ENCODE measurements at regions not wholly inside any gene's neighbourhood (a gene's known extent, or its start where the extent isn't known, plus 50 kb on each side); places are given as distances from the start of the nearest gene placed in this dataset.

DNA sequence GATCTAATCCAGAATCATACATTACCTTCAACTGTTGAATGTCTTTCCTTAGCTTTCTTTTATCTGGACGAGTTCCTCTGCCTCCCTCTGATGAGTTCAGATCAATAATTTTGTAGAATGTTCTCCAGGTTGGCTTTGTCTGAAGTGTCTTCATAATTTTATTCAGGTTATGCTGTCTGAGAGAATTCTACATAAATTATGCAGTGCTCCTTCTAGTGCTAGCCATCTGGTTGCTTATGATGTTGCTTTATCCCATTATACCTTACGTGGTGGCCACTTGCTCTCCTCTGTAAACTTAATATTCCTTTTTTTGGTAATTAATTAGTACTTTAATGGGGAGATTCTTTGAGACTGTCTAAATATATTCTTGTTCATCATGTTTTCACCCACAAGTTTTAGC lies 67.7 kb upstream of the PTCHD4 start:
- no peak overlapping the region for H3K27ac ChIP-seq (ENCODE audit: control insufficient read depth, insufficient read depth)
- no peak overlapping the region for H3K4me3 ChIP-seq
- POLR2A ChIA-PET: no interaction called here
- DNase-seq (ENCODE audit: low read depth, low spot score) (no peak), ATAC-seq (no peak), FAIRE-seq (no peak)
- 0% methylated on average over 2 of the region's 2 CpGs for whole genome bisulfite sequencing (ENCODE audit: insufficient coverage, insufficient replicate concordance, low lambda C conversion rate, missing lambda C conversion rate)
- SMC1A ChIA-PET (ENCODE audit: uncharacterized antibody, unreplicated experiment): interaction anchor here (2.0 kb wide), 1 partner anchor 9 kb away, joined by 4 read pairs; no protein-coding TSS in a partner anchor
- no peaks in the 10 kb centered on the region for H3K4me1 ChIP-seq (ENCODE audit: control insufficient read depth, insufficient read depth, low read length)
- no peaks in the 10 kb centered on the region for H3K27me3 ChIP-seq (replicated peaks in 1 of 2; ENCODE audit: control insufficient read depth in 2 of 2, insufficient read depth in 2 of 2, low read length in 1 of 2)
- H3K9me3 ChIP-seq (replicated peaks; ENCODE audit: control insufficient read depth, insufficient read depth, low read length): no peaks in the 10 kb centered on the region
- in situ Hi-C loops (cut with MboI): no loop called here
- H4K20me1 ChIP-seq (ENCODE audit: control insufficient read depth, insufficient read depth): no peaks in the 10 kb centered on the region
- TF ChIP-seq RUNX3 (IDR thresholded peaks at IDR 0.05; ENCODE audit: low read length) (no peak), RAD21 (IDR thresholded peaks at IDR 0.05; ENCODE audit: insufficient read depth, low read depth, low read length) (no peak)
- no peak overlapping the region for H3K4me2 ChIP-seq (ENCODE audit: control insufficient read depth, insufficient read depth)
- BruUV-seq (replicated peaks): no TSS peak
- intact Hi-C loops (cut with micrococcal nuclease; ENCODE audit: unreplicated experiment): no loop called here
- no peak overlapping the region for H2AFZ ChIP-seq (ENCODE audit: control insufficient read depth, low read depth, low read length)
- CTCF ChIA-PET: no interaction called here
- no peak overlapping the region for H3K9ac ChIP-seq (ENCODE audit: control insufficient read depth, insufficient read depth, low read length)
- H3K79me2 ChIP-seq (ENCODE audit: control insufficient read depth, insufficient read depth, low read length): no peaks in the 10 kb centered on the region
- H3K36me3 ChIP-seq (ENCODE audit: control insufficient read depth in 2 of 2, insufficient read depth in 2 of 2, low read length in 1 of 2): no peaks in the 10 kb centered on the region
- RAD21 ChIA-PET (ENCODE audit: unreplicated experiment): interaction anchor here (1.7 kb wide), 1 partner anchor 9 kb away, joined by 5 read pairs; no protein-coding TSS in a partner anchor

DNA sequence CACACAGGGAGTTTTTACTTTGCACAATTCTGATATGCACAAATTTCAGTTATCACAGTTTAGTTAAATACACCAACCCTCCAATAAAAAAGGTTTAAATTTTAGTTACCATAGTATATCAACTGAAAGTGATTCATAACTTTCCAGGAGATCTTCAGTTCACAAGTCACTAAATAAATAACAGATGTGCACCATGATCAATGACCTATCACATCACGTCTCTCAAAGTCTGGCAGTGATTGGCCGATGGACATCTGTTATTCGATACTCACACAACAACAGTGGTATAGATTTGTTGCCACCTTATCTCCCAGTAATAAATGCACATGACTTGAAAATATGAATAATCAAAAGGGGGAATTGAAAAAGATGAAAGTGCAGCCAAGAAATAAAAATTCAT lies 66.8 kb upstream of the PTCHD4 start:
- no peak for DNase-seq (ENCODE audit: low read depth, low spot score)
- ChIA-PET POLR2A (no interaction called here), SMC1A (ENCODE audit: uncharacterized antibody, unreplicated experiment) (no interaction called here), RAD21 (ENCODE audit: unreplicated experiment) (no interaction called here), CTCF (no interaction called here)
- Histone ChIP-seq H3K4me2 (ENCODE audit: control insufficient read depth, insufficient read depth) (no peak overlapping the region), H4K20me1 (ENCODE audit: control insufficient read depth, insufficient read depth) (no peaks in the 10 kb centered on the region), H3K27ac (ENCODE audit: control insufficient read depth, insufficient read depth) (no peak overlapping the region), H3K79me2 (ENCODE audit: control insufficient read depth, insufficient read depth, low read length) (no peaks in the 10 kb centered on the region), H3K4me3 (no peak overlapping the region), H3K9me3 (replicated peaks; ENCODE audit: control insufficient read depth, insufficient read depth, low read length) (no peaks in the 10 kb centered on the region), H3K27me3 (replicated peaks in 1 of 2; ENCODE audit: control insufficient read depth in 2 of 2, insufficient read depth in 2 of 2, low read length in 1 of 2) (no peaks in the 10 kb centered on the region), H3K36me3 (ENCODE audit: control insufficient read depth in 2 of 2, insufficient read depth in 2 of 2, low read length in 1 of 2) (no peaks in the 10 kb centered on the region), H2AFZ (ENCODE audit: control insufficient read depth, low read depth, low read length) (no peak overlapping the region), H3K4me1 (ENCODE audit: control insufficient read depth, insufficient read depth, low read length) (no peaks in the 10 kb centered on the region), H3K9ac (ENCODE audit: control insufficient read depth, insufficient read depth, low read length) (no peak overlapping the region)
- WGBS (ENCODE audit: insufficient coverage, insufficient replicate concordance, low lambda C conversion rate, missing lambda C conversion rate): 52% methylated on average over 3 of the region's 3 CpGs
- in situ Hi-C loops (cut with MboI): no loop called here
- no peak for ATAC-seq
- FAIRE-seq: no peak
- BruUV-seq (replicated peaks): no TSS peak
- intact Hi-C loops (cut with micrococcal nuclease; ENCODE audit: unreplicated experiment): no loop called here
- no peak for TF ChIP-seq SPI1 (IDR thresholded peaks at IDR 0.05; ENCODE audit: borderline replicate concordance, insufficient read depth, low read depth, low read length)
- TF ChIP-seq, protein P1, sequence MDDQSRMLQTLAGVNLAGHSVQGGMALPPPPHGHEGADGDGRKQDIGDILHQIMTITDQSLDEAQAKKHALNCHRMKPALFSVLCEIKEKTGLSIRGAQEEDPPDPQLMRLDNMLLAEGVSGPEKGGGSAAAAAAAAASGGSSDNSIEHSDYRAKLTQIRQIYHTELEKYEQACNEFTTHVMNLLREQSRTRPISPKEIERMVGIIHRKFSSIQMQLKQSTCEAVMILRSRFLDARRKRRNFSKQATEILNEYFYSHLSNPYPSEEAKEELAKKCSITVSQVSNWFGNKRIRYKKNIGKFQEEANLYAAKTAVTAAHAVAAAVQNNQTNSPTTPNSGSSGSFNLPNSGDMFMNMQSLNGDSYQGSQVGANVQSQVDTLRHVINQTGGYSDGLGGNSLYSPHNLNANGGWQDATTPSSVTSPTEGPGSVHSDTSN (IDR thresholded peaks at IDR 0.05; ENCODE audit: insufficient replicate concordance, low read depth, low read length): no peak
- no peak for TF ChIP-seq EZH2 (IDR thresholded peaks at IDR 0.05; ENCODE audit: borderline replicate concordance, control insufficient read depth, low read depth, low read length)
- TF ChIP-seq, protein P2, sequence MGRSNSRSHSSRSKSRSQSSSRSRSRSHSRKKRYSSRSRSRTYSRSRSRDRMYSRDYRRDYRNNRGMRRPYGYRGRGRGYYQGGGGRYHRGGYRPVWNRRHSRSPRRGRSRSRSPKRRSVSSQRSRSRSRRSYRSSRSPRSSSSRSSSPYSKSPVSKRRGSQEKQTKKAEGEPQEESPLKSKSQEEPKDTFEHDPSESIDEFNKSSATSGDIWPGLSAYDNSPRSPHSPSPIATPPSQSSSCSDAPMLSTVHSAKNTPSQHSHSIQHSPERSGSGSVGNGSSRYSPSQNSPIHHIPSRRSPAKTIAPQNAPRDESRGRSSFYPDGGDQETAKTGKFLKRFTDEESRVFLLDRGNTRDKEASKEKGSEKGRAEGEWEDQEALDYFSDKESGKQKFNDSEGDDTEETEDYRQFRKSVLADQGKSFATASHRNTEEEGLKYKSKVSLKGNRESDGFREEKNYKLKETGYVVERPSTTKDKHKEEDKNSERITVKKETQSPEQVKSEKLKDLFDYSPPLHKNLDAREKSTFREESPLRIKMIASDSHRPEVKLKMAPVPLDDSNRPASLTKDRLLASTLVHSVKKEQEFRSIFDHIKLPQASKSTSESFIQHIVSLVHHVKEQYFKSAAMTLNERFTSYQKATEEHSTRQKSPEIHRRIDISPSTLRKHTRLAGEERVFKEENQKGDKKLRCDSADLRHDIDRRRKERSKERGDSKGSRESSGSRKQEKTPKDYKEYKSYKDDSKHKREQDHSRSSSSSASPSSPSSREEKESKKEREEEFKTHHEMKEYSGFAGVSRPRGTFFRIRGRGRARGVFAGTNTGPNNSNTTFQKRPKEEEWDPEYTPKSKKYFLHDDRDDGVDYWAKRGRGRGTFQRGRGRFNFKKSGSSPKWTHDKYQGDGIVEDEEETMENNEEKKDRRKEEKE (IDR thresholded peaks at IDR 0.05): no peak
- TF ChIP-seq, protein P3, sequence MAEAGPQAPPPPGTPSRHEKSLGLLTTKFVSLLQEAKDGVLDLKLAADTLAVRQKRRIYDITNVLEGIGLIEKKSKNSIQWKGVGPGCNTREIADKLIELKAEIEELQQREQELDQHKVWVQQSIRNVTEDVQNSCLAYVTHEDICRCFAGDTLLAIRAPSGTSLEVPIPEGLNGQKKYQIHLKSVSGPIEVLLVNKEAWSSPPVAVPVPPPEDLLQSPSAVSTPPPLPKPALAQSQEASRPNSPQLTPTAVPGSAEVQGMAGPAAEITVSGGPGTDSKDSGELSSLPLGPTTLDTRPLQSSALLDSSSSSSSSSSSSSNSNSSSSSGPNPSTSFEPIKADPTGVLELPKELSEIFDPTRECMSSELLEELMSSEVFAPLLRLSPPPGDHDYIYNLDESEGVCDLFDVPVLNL (IDR thresholded peaks at IDR 0.05; ENCODE audit: low read depth, low read length): no peak
- TF ChIP-seq IRF4 (IDR thresholded peaks at IDR 0.05; ENCODE audit: low read depth, low read length): no peak
- TF ChIP-seq IKZF2 (IDR thresholded peaks at IDR 0.05): no peak
- TF ChIP-seq CREM (IDR thresholded peaks at IDR 0.05; ENCODE audit: low read depth): no peak
- TF ChIP-seq, protein P4, sequence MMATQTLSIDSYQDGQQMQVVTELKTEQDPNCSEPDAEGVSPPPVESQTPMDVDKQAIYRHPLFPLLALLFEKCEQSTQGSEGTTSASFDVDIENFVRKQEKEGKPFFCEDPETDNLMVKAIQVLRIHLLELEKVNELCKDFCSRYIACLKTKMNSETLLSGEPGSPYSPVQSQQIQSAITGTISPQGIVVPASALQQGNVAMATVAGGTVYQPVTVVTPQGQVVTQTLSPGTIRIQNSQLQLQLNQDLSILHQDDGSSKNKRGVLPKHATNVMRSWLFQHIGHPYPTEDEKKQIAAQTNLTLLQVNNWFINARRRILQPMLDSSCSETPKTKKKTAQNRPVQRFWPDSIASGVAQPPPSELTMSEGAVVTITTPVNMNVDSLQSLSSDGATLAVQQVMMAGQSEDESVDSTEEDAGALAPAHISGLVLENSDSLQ (IDR thresholded peaks at IDR 0.05): no peak
- no peak for TF ChIP-seq POLR2AphosphoS2 (IDR thresholded peaks at IDR 0.05; ENCODE audit: low read depth, low read length)

Measured in GM12878 (cell line).